GM12878 (cell line): ENCODE measurements at regions not wholly inside any gene's neighbourhood (a gene's known extent, or its start where the extent isn't known, plus 50 kb on each side); places are given as distances from the start of the nearest gene placed in this dataset.

Experiments used
- ATAC-seq: fragments of 200-7000 bp; cut with Tn5 transposase; 3 replicates; pipeline ENCODE4 v1.9.1; 2020; ENCODE audit warnings: mild to moderate bottlenecking, moderate library complexity
- BruUV-seq: library from RNA; stranded (reverse); fragments of 400-500 nt; replicated peaks from 2 replicates; lab custom pipeline; 2021; lab: Mats Ljungman, UMichigan
- CTCF ChIA-PET: fragments of 300-600 bp; sonication (Branson Sonifier 250); formaldehyde crosslinking; extraction: SDS; loops from one replicate; lab custom pipeline; 2021; ENCODE audit warnings: inconsistent platforms; lab: Yijun Ruan, JAX
- POLR2A ChIA-PET: fragments of 350-600 bp; formaldehyde crosslinking; extraction: SDS; loops from one replicate; lab custom pipeline; 2021; ENCODE audit warnings: inconsistent platforms; lab: Charles Lee
- RAD21 ChIA-PET: fragments of 300-600 bp; sonication (Branson Sonifier 250); formaldehyde crosslinking; loops from one replicate; lab custom pipeline; 2023; ENCODE audit warnings: antibody characterized with exemption; ENCODE audit not compliant: unreplicated experiment; lab: Charles Lee
- SMC1A ChIA-PET: fragments of 300-600 bp; sonication (Branson Sonifier 250); formaldehyde crosslinking; loops from one replicate; lab custom pipeline; 2023; ENCODE audit not compliant: unreplicated experiment, uncharacterized antibody; lab: Charles Lee
- DNase-seq: peaks from one replicate; pipeline ENCODE4 v3.0.0-alpha.2; 2011; ENCODE audit warnings: low read depth, low spot score
- FAIRE-seq: peaks from 3 replicates; lab custom pipeline; 2011; peaks lifted over from hg19 to GRCh38; lab: Jason Lieb, UNC
- H2AFZ ChIP-seq: 2 replicates; pipeline ENCODE4 v1.6.0; 2011; ENCODE audit warnings: low read depth, low read length, control low read depth; ENCODE audit not compliant: control insufficient read depth
- H3K27ac ChIP-seq: 2 replicates; pipeline ENCODE4 v1.5.1; 2011; ENCODE audit warnings: control low read depth; ENCODE audit not compliant: control insufficient read depth, insufficient read depth
- H3K27me3 ChIP-seq, 2 experiments: replicated peaks in 1 of 2; 2 replicates each; pipeline versions ENCODE4 v1.6.0 to v1.6.1; 2011; ENCODE audit warnings: low read length in 1 of 2; ENCODE audit not compliant: control insufficient read depth in 2 of 2, insufficient read depth in 2 of 2
- H3K36me3 ChIP-seq, 2 experiments: 2 replicates each; pipeline ENCODE4 v1.5.1; 2011; ENCODE audit warnings: low read length in 1 of 2; ENCODE audit not compliant: control insufficient read depth in 2 of 2, insufficient read depth in 2 of 2
- H3K4me1 ChIP-seq: 2 replicates; pipeline ENCODE4 v1.6.1; 2011; ENCODE audit warnings: mild to moderate bottlenecking, low read length, moderate library complexity, mixed read lengths; ENCODE audit not compliant: control insufficient read depth, insufficient read depth
- H3K4me2 ChIP-seq: 2 replicates; pipeline ENCODE4 v1.6.0; 2011; ENCODE audit warnings: control low read depth; ENCODE audit not compliant: control insufficient read depth, insufficient read depth
- H3K4me3 ChIP-seq: fragments of 200-600 bp; sonication (generic); 2 replicates; pipeline ENCODE4 v1.5.1; 2016
- H3K79me2 ChIP-seq: 2 replicates; pipeline ENCODE4 v1.6.0; 2011; ENCODE audit warnings: low read length; ENCODE audit not compliant: control insufficient read depth, insufficient read depth
- H3K9ac ChIP-seq: 2 replicates; pipeline ENCODE4 v1.8.0; 2011; ENCODE audit warnings: low read length, control low read depth, mixed read lengths; ENCODE audit not compliant: control insufficient read depth, insufficient read depth
- H3K9me3 ChIP-seq: replicated peaks from 3 replicates; pipeline ENCODE4 v1.5.1; 2011; ENCODE audit warnings: mild to moderate bottlenecking, low read length; ENCODE audit not compliant: control insufficient read depth, insufficient read depth
- H4K20me1 ChIP-seq: 2 replicates; pipeline ENCODE4 v1.6.0; 2011; ENCODE audit not compliant: control insufficient read depth, insufficient read depth
- POLR2AphosphoS5 ChIP-seq: IDR thresholded peaks from 2 replicates; pipeline ENCODE4 v1.6.1; 2011; ENCODE audit warnings: mild to moderate bottlenecking, low read length, inconsistent platforms
- SMAD1 ChIP-seq: fragments of 450-650 bp; IDR thresholded peaks from 2 replicates; pipeline ENCODE4 v1.6.1; 2018; ENCODE audit warnings: mild to moderate bottlenecking, low read depth; ENCODE audit not compliant: partially characterized antibody
- SMC3 ChIP-seq: IDR thresholded peaks from 2 replicates; pipeline ENCODE4 v1.6.1; 2011; ENCODE audit warnings: low read length, improper control_type of control experiment, borderline replicate concordance
- SPI1 ChIP-seq: IDR thresholded peaks from 2 replicates; pipeline ENCODE4 v1.6.1; 2011; ENCODE audit warnings: low read depth, mild to moderate bottlenecking, low read length, moderate library complexity, borderline replicate concordance; ENCODE audit not compliant: insufficient read depth
- ZNF207 ChIP-seq: fragments of 450-650 bp; IDR thresholded peaks from 2 replicates; pipeline ENCODE4 v1.6.1; 2014; ENCODE audit warnings: antibody characterized with exemption, mild to moderate bottlenecking, borderline replicate concordance
- WGBS: methylation state at CpG from one replicate; pipeline ENCODE4 v1.1.6; 2016; ENCODE audit warnings: low lambda C conversion rate; ENCODE audit not compliant: insufficient replicate concordance, insufficient coverage; ENCODE audit errors: missing lambda C conversion rate; 5-methylcytosine and 5-hydroxymethylcytosine counted together
- in situ Hi-C: fragments of 300-500 bp; cut with MboI; formaldehyde crosslinking; loops from 9 replicates; pipeline ENCODE4 v1.14.3; 2018; ENCODE audit warnings: mixed read lengths
- intact Hi-C: fragments of 100-400 bp; cut with micrococcal nuclease; formaldehyde crosslinking; loops from one replicate; pipeline ENCODE4 v1.14.2; 2022; ENCODE audit not compliant: unreplicated experiment
- TF ChIP-seq, protein P1 (sequence below): fragments of 450-650 bp; IDR thresholded peaks from 2 replicates; pipeline ENCODE4 v1.6.1; 2017; ENCODE audit warnings: mild to moderate bottlenecking

GRCh38 chr17:68185820-68186219, 62.0 kb upstream of the AMZ2 start:
- 97% methylated on average over 2 of the region's 2 CpGs for WGBS
- ChIA-PET POLR2A (interaction anchor here (0.5 to 0.7 kb wide), 2 partner anchors 42 to 97 kb away, joined by 3 to 4 read pairs; no protein-coding TSS in a partner anchor), SMC1A (interaction anchor here (0.9 to 8.8 kb wide), 9 partner anchors 9 to 722 kb away, joined by 3 to 60 read pairs (median 5); partner anchors contain the start of gene AMZ2), RAD21 (interaction anchor here (0.8 to 7.3 kb wide), 6 partner anchors 10 to 280 kb away, joined by 3 to 49 read pairs (median 10); partner anchors contain the start of gene WIPI1), CTCF (interaction anchor here (0.7 to 8.2 kb wide), 11 partner anchors 10 to 312 kb away, joined by 4 to 90 read pairs (median 5); partner anchors contain the start of gene AMZ2)
- intact Hi-C loops, result no loop called here
- H3K9ac ChIP-seq, result no peak overlapping the region
- no TSS peak for BruUV-seq
- no peaks in the 10 kb centered on the region for H3K27me3 ChIP-seq
- H3K4me3 ChIP-seq, result no peak overlapping the region
- in situ Hi-C loops, result no loop called here
- no peaks in the 10 kb centered on the region for H3K36me3 ChIP-seq
- H4K20me1 ChIP-seq, result no peaks in the 10 kb centered on the region
- DNase-seq (no peak), ATAC-seq (peak; percentile 12; the same call in 2 of the 3 replicates), FAIRE-seq (no peak)
- H3K27ac ChIP-seq, result no peak overlapping the region
- peaks cover 10% of the 10 kb centered on the region for H3K79me2 ChIP-seq
- H3K4me1 ChIP-seq, result peaks cover 34% of the 10 kb centered on the region
- no peak overlapping the region for H2AFZ ChIP-seq
- no peaks in the 10 kb centered on the region; the same call in 2 of the 3 replicates for H3K9me3 ChIP-seq
- H3K4me2 ChIP-seq, result 0 out of 2 replicates have a peak overlapping the region, but pooled peaks have one; percentile 21
- TF ChIP-seq, protein P1, sequence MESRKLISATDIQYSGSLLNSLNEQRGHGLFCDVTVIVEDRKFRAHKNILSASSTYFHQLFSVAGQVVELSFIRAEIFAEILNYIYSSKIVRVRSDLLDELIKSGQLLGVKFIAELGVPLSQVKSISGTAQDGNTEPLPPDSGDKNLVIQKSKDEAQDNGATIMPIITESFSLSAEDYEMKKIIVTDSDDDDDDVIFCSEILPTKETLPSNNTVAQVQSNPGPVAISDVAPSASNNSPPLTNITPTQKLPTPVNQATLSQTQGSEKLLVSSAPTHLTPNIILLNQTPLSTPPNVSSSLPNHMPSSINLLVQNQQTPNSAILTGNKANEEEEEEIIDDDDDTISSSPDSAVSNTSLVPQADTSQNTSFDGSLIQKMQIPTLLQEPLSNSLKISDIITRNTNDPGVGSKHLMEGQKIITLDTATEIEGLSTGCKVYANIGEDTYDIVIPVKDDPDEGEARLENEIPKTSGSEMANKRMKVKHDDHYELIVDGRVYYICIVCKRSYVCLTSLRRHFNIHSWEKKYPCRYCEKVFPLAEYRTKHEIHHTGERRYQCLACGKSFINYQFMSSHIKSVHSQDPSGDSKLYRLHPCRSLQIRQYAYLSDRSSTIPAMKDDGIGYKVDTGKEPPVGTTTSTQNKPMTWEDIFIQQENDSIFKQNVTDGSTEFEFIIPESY, result no peak
- TF ChIP-seq ZNF207, result no peak
- no peak for TF ChIP-seq SPI1
- no peak for TF ChIP-seq SMC3
- no peak for TF ChIP-seq SMAD1
- TF ChIP-seq POLR2AphosphoS5, result no peak
